ENCODE measurements at regions not wholly inside any gene's neighbourhood (a gene's known extent, or its start where the extent isn't known, plus 50 kb on each side); places are given as distances from the start of the nearest gene placed in this dataset.

- TF ChIP-seq NRF1 (IDR thresholded peaks at IDR 0.05; ENCODE audit: low read depth, low read length), result no peak
Observed at GRCh38 chr2:240309214-240309613, 126.2 kb upstream of the GPC1 start (continued).

Measured in H1 (cell line).